Endothelial cell of umbilical vein (primary cell): ENCODE measurements at regions not wholly inside any gene's neighbourhood (a gene's known extent, or its start where the extent isn't known, plus 50 kb on each side); places are given as distances from the start of the nearest gene placed in this dataset.

Source experiments
- BruUV-seq: library from RNA; stranded (reverse); fragments of 400-500 nt; replicated peaks from 2 replicates; lab custom pipeline; 2021; lab: Mats Ljungman, UMichigan
- CTCF ChIA-PET: fragments of 300-600, 350-600 bp; sonication (Branson Sonifier 250); formaldehyde crosslinking; loops from one replicate; lab custom pipeline; 2021; ENCODE audit warnings: antibody characterized with exemption, inconsistent platforms; lab: Charles Lee
- POLR2A ChIA-PET: fragments of 300-600, 350-600 bp; sonication (Branson Sonifier 250); formaldehyde crosslinking; loops from one replicate; lab custom pipeline; 2021; ENCODE audit warnings: antibody characterized with exemption, inconsistent platforms; lab: Charles Lee
- DNase-seq: peaks from one replicate; pipeline ENCODE4 v3.0.0-alpha.2; 2011; ENCODE audit warnings: low read depth, low spot score
- FAIRE-seq: peaks from 2 replicates; lab custom pipeline; 2011; peaks lifted over from hg19 to GRCh38; lab: Jason Lieb, UNC
- H2AFZ ChIP-seq: 2 replicates; pipeline ENCODE4 v1.6.0; 2012; ENCODE audit warnings: low read depth, low read length, control low read depth, inconsistent platforms
- H3K27ac ChIP-seq: 2 replicates; pipeline ENCODE4 v1.5.1; 2011; ENCODE audit warnings: low read depth, mild to moderate bottlenecking, control low read depth, low read length, moderate library complexity; ENCODE audit not compliant: insufficient read depth
- H3K27me3 ChIP-seq, 2 experiments: 2 replicates each; pipeline versions ENCODE4 v1.6.0 to v1.6.1; 2011; ENCODE audit warnings: low read length in 2 of 2, mixed read lengths in 1 of 2; ENCODE audit not compliant: control insufficient read depth in 2 of 2, insufficient read depth in 2 of 2
- H3K36me3 ChIP-seq, 2 experiments: 2 replicates in 1 of 2; 3 replicates in 1 of 2; pipeline ENCODE4 v1.5.1; 2011; ENCODE audit warnings: low read length in 2 of 2, mild to moderate bottlenecking in 1 of 2, moderate library complexity in 1 of 2; ENCODE audit not compliant: control insufficient read depth in 2 of 2, insufficient read depth in 2 of 2; ENCODE audit errors: extremely low read depth in 1 of 2
- H3K4me1 ChIP-seq: 3 replicates; pipeline ENCODE4 v1.5.1; 2011; ENCODE audit warnings: mild to moderate bottlenecking, low read length; ENCODE audit not compliant: control insufficient read depth, insufficient read depth; ENCODE audit errors: extremely low read depth
- H3K4me2 ChIP-seq: 2 replicates; pipeline ENCODE4 v1.6.1; 2011; ENCODE audit warnings: low read length, control low read depth, mixed read lengths; ENCODE audit not compliant: insufficient read depth
- H3K4me3 ChIP-seq, 3 experiments: fragments of 200-600 bp in 1 of 3; sonication (generic), shearing (Covaris generic) in 1 of 3; replicated peaks in 1 of 3; 2 replicates each; pipeline ENCODE4 v1.5.1; 2011 to 2016; ENCODE audit warnings: control low read depth in 3 of 3, low read length in 3 of 3, mild to moderate bottlenecking in 2 of 3, inconsistent platforms in 1 of 3, low read depth in 1 of 3, moderate library complexity in 1 of 3; ENCODE audit not compliant: insufficient read depth in 1 of 3
- H3K79me2 ChIP-seq: 2 replicates; pipeline ENCODE4 v1.6.0; 2012; ENCODE audit warnings: low read length, inconsistent platforms; ENCODE audit not compliant: control insufficient read depth, insufficient read depth
- H3K9ac ChIP-seq: replicated peaks from 2 replicates; pipeline ENCODE3; 2011; ENCODE audit warnings: low read length, control low read depth; ENCODE audit not compliant: insufficient read depth; ENCODE audit errors: extremely low read depth
- H3K9me1 ChIP-seq: replicated peaks from 3 replicates; pipeline ENCODE4 v1.6.0; 2011; ENCODE audit warnings: mild to moderate bottlenecking, low read length; ENCODE audit not compliant: control insufficient read depth, insufficient read depth; ENCODE audit errors: extremely low read depth
- H3K9me3 ChIP-seq: replicated peaks from 2 replicates; pipeline ENCODE4 v1.5.1; 2012; ENCODE audit warnings: low read length, inconsistent platforms; ENCODE audit not compliant: control insufficient read depth, insufficient read depth
- H4K20me1 ChIP-seq: replicated peaks from 2 replicates; pipeline ENCODE3; 2011; ENCODE audit warnings: mild to moderate bottlenecking, low read length; ENCODE audit not compliant: control insufficient read depth, insufficient read depth; ENCODE audit errors: extremely low read depth
- CTCF ChIP-seq, 2 donors: IDR thresholded peaks; 1 replicate in 1 of 2; 2 replicates in 1 of 2; pipeline ENCODE4 v1.5.1; 2011; ENCODE audit warnings: low read length in 2 of 2, mild to moderate bottlenecking in 2 of 2, moderate library complexity in 2 of 2, control low read depth in 1 of 2, inconsistent platforms in 1 of 2, low read depth in 1 of 2; ENCODE audit not compliant: insufficient read depth in 1 of 2; ENCODE audit errors: extremely low read depth in 1 of 2
- EZH2 ChIP-seq: IDR thresholded peaks from 2 replicates; pipeline ENCODE4 v1.6.1; 2012; ENCODE audit warnings: borderline replicate concordance, low read depth, mild to moderate bottlenecking, moderate library complexity, low read length, inconsistent platforms; ENCODE audit not compliant: severe bottlenecking
- FOS ChIP-seq: IDR thresholded peaks from 2 replicates; pipeline ENCODE4 v1.6.1; 2011; ENCODE audit warnings: mild to moderate bottlenecking, low read length, moderate library complexity, borderline replicate concordance; ENCODE audit not compliant: insufficient read depth
- GATA2 ChIP-seq: IDR thresholded peaks from 2 replicates; pipeline ENCODE4 v1.7.0; 2011; ENCODE audit warnings: low read depth, mild to moderate bottlenecking, moderate library complexity, mixed read lengths, low read length; ENCODE audit not compliant: insufficient read length, insufficient read depth
- JUN ChIP-seq: IDR thresholded peaks from 2 replicates; pipeline ENCODE4 v1.6.1; 2011; ENCODE audit warnings: borderline replicate concordance, low read depth; ENCODE audit not compliant: insufficient read length, insufficient read depth
- MAX ChIP-seq: IDR thresholded peaks from 2 replicates; pipeline ENCODE4 v1.6.1; 2011; ENCODE audit not compliant: insufficient read depth, insufficient read length
- MYC ChIP-seq: IDR thresholded peaks from one replicate; pipeline ENCODE4 v1.6.1; 2011; ENCODE audit warnings: mild to moderate bottlenecking, low read depth, low read length
- POLR2A ChIP-seq: IDR thresholded peaks from 2 replicates; pipeline ENCODE4 v1.6.1; 2012; ENCODE audit warnings: low read depth, mild to moderate bottlenecking, control low read depth, low read length
- POLR2AphosphoS5 ChIP-seq: IDR thresholded peaks from 2 replicates; pipeline ENCODE4 v1.6.1; 2012; ENCODE audit warnings: low read depth, mild to moderate bottlenecking, control low read depth, low read length, moderate library complexity; ENCODE audit not compliant: insufficient read depth
- dilution Hi-C: fragments of 300-500 bp; cut with MboI; formaldehyde crosslinking; loops from one replicate; pipeline ENCODE4 v1.15.0; 2019; ENCODE audit warnings: low sequenced_read_pairs; ENCODE audit not compliant: extremely low pct_ligation_motif_present
- intact Hi-C: fragments of 100-400 bp; cut with micrococcal nuclease; formaldehyde crosslinking; loops from one replicate; pipeline ENCODE4 v1.10.0; 2022

- FAIRE-seq (no peak), DNase-seq (no peak)
- H3K79me2 ChIP-seq, result no peaks in the 10 kb centered on the region
- ChIA-PET CTCF (interaction anchor here (1.0 kb wide), 1 partner anchor 11 kb away, joined by 3 read pairs; no protein-coding TSS in a partner anchor), POLR2A (no interaction called here)
- TF ChIP-seq JUN (no peak), EZH2 (no peak), CTCF (IDR thresholded peaks at IDR 0.05; ENCODE audit: extremely low read depth in 1 of 2, insufficient read depth in 1 of 2, low read depth in 1 of 2, low read length in 2 of 2) (no peak), POLR2AphosphoS5 (no peak), FOS (no peak), MYC (no peak), GATA2 (no peak), POLR2A (no peak), MAX (no peak)
- no peak overlapping the region for H2AFZ ChIP-seq
- no peak overlapping the region for H3K4me2 ChIP-seq
- H3K9me3 ChIP-seq, result no peaks in the 10 kb centered on the region
- no peaks in the 10 kb centered on the region for H3K9me1 ChIP-seq
- no peaks in the 10 kb centered on the region for H3K27me3 ChIP-seq
- no peaks in the 10 kb centered on the region for H3K36me3 ChIP-seq
- dilution Hi-C loops (no loop called here), intact Hi-C loops (no loop called here)
- no TSS peak for BruUV-seq
- no peak overlapping the region for H3K27ac ChIP-seq
- no peaks in the 10 kb centered on the region for H3K4me1 ChIP-seq
- H4K20me1 ChIP-seq, result no peaks in the 10 kb centered on the region
- no peak overlapping the region for H3K9ac ChIP-seq
- no peak overlapping the region for H3K4me3 ChIP-seq
Measured at GRCh38 chr7:91660734-91661356, 219.7 kb downstream of the MTERF1 start.
